Mesenchymal stem cell (in vitro differentiated cells and primary cell): ENCODE measurements at regions not wholly inside any gene's neighbourhood (a gene's known extent, or its start where the extent isn't known, plus 50 kb on each side); places are given as distances from the start of the nearest gene placed in this dataset.

Source experiments
- DNase-seq: peaks from one replicate; pipeline ENCODE4 v3.0.0-alpha.2; 2013
- H2AFZ ChIP-seq: one replicate; pipeline ENCODE4 v1.6.1; 2013; ENCODE audit warnings: low read depth, mild to moderate bottlenecking, control low read depth, inconsistent platforms, low read length, moderate library complexity
- H2AK5ac ChIP-seq: 2 replicates; pipeline ENCODE4 v1.6.1; 2013; ENCODE audit warnings: low read length, moderate library complexity, mild to moderate bottlenecking, inconsistent platforms; ENCODE audit not compliant: severe bottlenecking
- H2BK120ac ChIP-seq: one replicate; pipeline ENCODE4 v1.6.1; 2013; ENCODE audit warnings: low read depth, mild to moderate bottlenecking, inconsistent platforms, low read length, moderate library complexity
- H2BK12ac ChIP-seq, 2 experiments: one replicate each; pipeline ENCODE4 v1.6.1; 2013; ENCODE audit warnings: inconsistent platforms in 2 of 2, low read length in 2 of 2, mild to moderate bottlenecking in 2 of 2, moderate library complexity in 2 of 2, control low read depth in 1 of 2
- H2BK15ac ChIP-seq: one replicate; pipeline ENCODE4 v1.6.1; 2013; ENCODE audit warnings: mild to moderate bottlenecking, low read depth, inconsistent platforms; ENCODE audit not compliant: poor library complexity, severe bottlenecking
- H2BK5ac ChIP-seq: 2 replicates; pipeline ENCODE4 v1.6.1; 2013; ENCODE audit warnings: low read depth, mild to moderate bottlenecking, low read length, control low read depth, inconsistent platforms; ENCODE audit not compliant: poor library complexity, severe bottlenecking
- H3K14ac ChIP-seq, 2 experiments: one replicate each; pipeline ENCODE4 v1.6.1; 2013; ENCODE audit warnings: inconsistent platforms in 2 of 2, low read length in 2 of 2, control low read depth in 1 of 2, mild to moderate bottlenecking in 1 of 2, moderate library complexity in 1 of 2
- H3K18ac ChIP-seq, 2 experiments: one replicate each; pipeline ENCODE4 v1.6.1; 2013; ENCODE audit warnings: inconsistent platforms in 2 of 2, low read length in 2 of 2, control low read depth in 1 of 2, low read depth in 1 of 2, mild to moderate bottlenecking in 1 of 2
- H3K23ac ChIP-seq, 2 experiments: one replicate each; pipeline ENCODE4 v1.6.1; 2013; ENCODE audit warnings: inconsistent platforms in 2 of 2, low read length in 2 of 2, mild to moderate bottlenecking in 2 of 2, moderate library complexity in 2 of 2, control low read depth in 1 of 2
- H3K27ac ChIP-seq: 2 replicates; pipeline ENCODE4 v1.5.1; 2013; ENCODE audit warnings: mild to moderate bottlenecking, moderate library complexity, low read length, control low read depth, inconsistent platforms; ENCODE audit not compliant: poor library complexity, severe bottlenecking
- H3K27me3 ChIP-seq, 2 experiments: 2 replicates each; pipeline versions ENCODE4 v1.6.1 to v1.7.0; 2013; ENCODE audit warnings: low read length in 2 of 2, mild to moderate bottlenecking in 2 of 2, moderate library complexity in 2 of 2, control low read depth in 1 of 2, inconsistent platforms in 1 of 2; ENCODE audit not compliant: control insufficient read depth in 1 of 2, insufficient read depth in 1 of 2
- H3K36me3 ChIP-seq, 2 experiments: 2 replicates each; pipeline versions ENCODE4 v1.6.1 to v1.7.0; 2013; ENCODE audit warnings: low read length in 2 of 2, control low read depth in 1 of 2, inconsistent platforms in 1 of 2, low read depth in 1 of 2, mild to moderate bottlenecking in 1 of 2; ENCODE audit not compliant: insufficient read depth in 2 of 2, control insufficient read depth in 1 of 2
- H3K4ac ChIP-seq, 2 experiments: one replicate each; pipeline ENCODE4 v1.6.1; 2013; ENCODE audit warnings: inconsistent platforms in 2 of 2, low read length in 2 of 2, mild to moderate bottlenecking in 2 of 2, moderate library complexity in 2 of 2, control low read depth in 1 of 2, low read depth in 1 of 2
- H3K4me1 ChIP-seq: 2 replicates; pipeline ENCODE4 v1.6.1; 2013; ENCODE audit warnings: low read depth, low read length, control low read depth; ENCODE audit not compliant: control insufficient read depth, insufficient read depth
- H3K4me2 ChIP-seq: 2 replicates; pipeline ENCODE4 v1.6.1; 2013; ENCODE audit warnings: low read length, mild to moderate bottlenecking, inconsistent platforms; ENCODE audit not compliant: poor library complexity, severe bottlenecking
- H3K4me3 ChIP-seq, 2 experiments: 2 replicates each; pipeline versions ENCODE4 v1.5.1 to v1.7.0; 2013; ENCODE audit warnings: low read length in 2 of 2, mild to moderate bottlenecking in 2 of 2, control low read depth in 1 of 2, low read depth in 1 of 2; ENCODE audit not compliant: insufficient read depth in 1 of 2
- H3K79me1 ChIP-seq: replicated peaks from 2 replicates; pipeline ENCODE4 v1.6.1; 2013; ENCODE audit warnings: mild to moderate bottlenecking, control low read depth, low read length, inconsistent platforms; ENCODE audit not compliant: poor library complexity, severe bottlenecking
- H3K9ac ChIP-seq: 2 replicates; pipeline ENCODE4 v1.7.0; 2013; ENCODE audit warnings: mild to moderate bottlenecking, low read length, moderate library complexity
- H3K9me3 ChIP-seq: 2 replicates; pipeline ENCODE4 v1.7.0; 2013; ENCODE audit warnings: mild to moderate bottlenecking, low read length; ENCODE audit not compliant: control insufficient read depth
- H4K8ac ChIP-seq: one replicate; pipeline ENCODE4 v1.6.1; 2013; ENCODE audit warnings: inconsistent platforms, mild to moderate bottlenecking, low read length, moderate library complexity
- H4K91ac ChIP-seq: one replicate; pipeline ENCODE4 v1.6.1; 2013; ENCODE audit warnings: mild to moderate bottlenecking, low read length, inconsistent platforms
- WGBS: methylation state at CpG from one replicate; pipeline ENCODE4 v1.1.7; 2013; ENCODE audit warnings: mixed read lengths; 5-methylcytosine and 5-hydroxymethylcytosine counted together

- no peaks in the 10 kb centered on the region for H3K79me1 ChIP-seq
- DNase-seq = peak; percentile 23
- H2BK15ac ChIP-seq = no peak overlapping the region
- H3K18ac ChIP-seq = no peak overlapping the region
- H3K27ac ChIP-seq = no peak overlapping the region
- H3K4ac ChIP-seq = no peak overlapping the region
- H3K9ac ChIP-seq = no peak overlapping the region
- H2AFZ ChIP-seq = no peak overlapping the region
- H4K8ac ChIP-seq = no peak overlapping the region
- no peak overlapping the region for H2BK120ac ChIP-seq
- H2BK12ac ChIP-seq = no peak overlapping the region
- no peak overlapping the region for H2BK5ac ChIP-seq
- H3K4me1 ChIP-seq = no peaks in the 10 kb centered on the region
- H3K4me3 ChIP-seq = no peak overlapping the region
- WGBS = no CpG with 5 or more reads among the region's 1 CpG
- no peak overlapping the region for H3K23ac ChIP-seq
- H3K36me3 ChIP-seq = no peaks in the 10 kb centered on the region
- no peaks in the 10 kb centered on the region for H3K9me3 ChIP-seq
- H3K14ac ChIP-seq = no peak overlapping the region
- H3K4me2 ChIP-seq = no peak overlapping the region
- no peaks in the 10 kb centered on the region for H3K27me3 ChIP-seq
- no peak overlapping the region for H2AK5ac ChIP-seq
- H4K91ac ChIP-seq = no peak overlapping the region
Observed at GRCh38 chr13:90302107-90302506, 1045.4 kb upstream of the MIR17HG start.

- Histone ChIP-seq H3K27ac (no peak overlapping the region), H3K4me2 (no peak overlapping the region), H3K36me3 (no peaks in the 10 kb centered on the region), H3K4me1 (no peaks in the 10 kb centered on the region), H3K27me3 (no peaks in the 10 kb centered on the region), H3K4ac (no peak overlapping the region), H3K23ac (no peak overlapping the region), H3K9me3 (no peaks in the 10 kb centered on the region), H2AFZ (no peak overlapping the region), H3K4me3 (no peak overlapping the region), H3K18ac (no peak overlapping the region), H3K9ac (no peak overlapping the region), H2BK120ac (no peak overlapping the region), H3K79me1 (no peaks in the 10 kb centered on the region), H2AK5ac (no peak overlapping the region), H3K14ac (no peak overlapping the region), H4K8ac (no peak overlapping the region), H4K91ac (no peak overlapping the region), H2BK12ac (no peak overlapping the region), H2BK15ac (no peak overlapping the region), H2BK5ac (no peak overlapping the region)
- 92% methylated on average over 1 of the region's 1 CpG for WGBS
- no peak for DNase-seq
Observed at GRCh38 chr13:90305796-90306195, 1041.7 kb upstream of the MIR17HG start.

GRCh38 chr13:90307136-90307535 lies 1040.4 kb upstream of the MIR17HG start:
- no peaks in the 10 kb centered on the region for H3K4me1 ChIP-seq
- H2BK15ac ChIP-seq = no peak overlapping the region
- no peak overlapping the region for H3K18ac ChIP-seq
- no peak overlapping the region for H2BK5ac ChIP-seq
- no peaks in the 10 kb centered on the region for H3K36me3 ChIP-seq
- no peak overlapping the region for H3K14ac ChIP-seq
- H2BK120ac ChIP-seq = no peak overlapping the region
- WGBS = 93% methylated on average over 4 of the region's 6 CpGs
- no peak overlapping the region for H3K27ac ChIP-seq
- no peak overlapping the region for H3K4ac ChIP-seq
- H4K8ac ChIP-seq = no peak overlapping the region
- no peak overlapping the region for H3K4me2 ChIP-seq
- no peak for DNase-seq
- no peak overlapping the region for H2BK12ac ChIP-seq
- H3K79me1 ChIP-seq = no peaks in the 10 kb centered on the region
- H3K27me3 ChIP-seq = no peaks in the 10 kb centered on the region
- no peak overlapping the region for H2AFZ ChIP-seq
- no peak overlapping the region for H3K23ac ChIP-seq
- H3K9ac ChIP-seq = no peak overlapping the region
- no peak overlapping the region for H2AK5ac ChIP-seq
- no peaks in the 10 kb centered on the region for H3K9me3 ChIP-seq
- H4K91ac ChIP-seq = no peak overlapping the region
- H3K4me3 ChIP-seq = no peak overlapping the region

- Histone ChIP-seq H2BK15ac (no peak overlapping the region), H3K4ac (no peak overlapping the region), H3K9me3 (no peaks in the 10 kb centered on the region), H4K91ac (no peak overlapping the region), H2BK5ac (no peak overlapping the region), H3K4me1 (no peaks in the 10 kb centered on the region), H2AFZ (no peak overlapping the region), H3K14ac (no peak overlapping the region), H3K4me2 (no peak overlapping the region), H3K79me1 (no peaks in the 10 kb centered on the region), H4K8ac (no peak overlapping the region), H3K9ac (no peak overlapping the region), H2BK120ac (no peak overlapping the region), H3K27me3 (no peaks in the 10 kb centered on the region), H3K18ac (no peak overlapping the region), H2AK5ac (no peak overlapping the region), H3K4me3 (no peak overlapping the region), H3K27ac (no peak overlapping the region), H3K36me3 (no peaks in the 10 kb centered on the region), H3K23ac (no peak overlapping the region), H2BK12ac (no peak overlapping the region)
- no peak for DNase-seq
Observed at GRCh38 chr13:90308249-90308648, 1039.2 kb upstream of the MIR17HG start.
